ENCODE measurements at regions not wholly inside any gene's neighbourhood (a gene's known extent, or its start where the extent isn't known, plus 50 kb on each side); places are given as distances from the start of the nearest gene placed in this dataset.

DNA sequence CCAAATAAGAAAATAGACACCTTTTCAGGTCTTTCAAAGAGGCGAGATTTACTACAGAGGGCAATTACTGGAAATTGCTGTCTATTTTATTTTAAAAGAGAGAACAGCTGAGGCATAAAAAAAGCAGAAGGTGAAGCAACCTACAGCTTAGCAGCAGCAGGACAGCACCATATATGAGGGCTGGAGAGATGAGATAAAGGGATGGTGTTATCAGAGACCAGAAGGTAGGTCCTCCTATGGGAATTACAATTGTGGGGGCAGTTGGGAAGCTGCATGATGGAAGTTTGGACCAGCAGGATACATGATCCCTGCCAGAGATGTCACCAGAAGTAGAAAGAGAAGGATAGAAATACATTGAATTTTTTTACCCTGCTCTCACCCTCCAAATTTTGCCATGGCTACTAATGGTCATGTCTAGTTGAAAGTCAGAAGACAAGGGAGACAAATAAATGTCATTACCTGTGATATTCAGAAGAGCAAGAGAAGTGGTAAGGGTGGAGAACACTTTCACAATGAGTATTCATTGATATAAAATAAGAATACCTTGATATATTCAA lies 77.2 kb upstream of the CALCR start:
- DNase-seq (ENCODE audit: low read depth, low spot score) = no peak
- TF ChIP-seq, protein P1, sequence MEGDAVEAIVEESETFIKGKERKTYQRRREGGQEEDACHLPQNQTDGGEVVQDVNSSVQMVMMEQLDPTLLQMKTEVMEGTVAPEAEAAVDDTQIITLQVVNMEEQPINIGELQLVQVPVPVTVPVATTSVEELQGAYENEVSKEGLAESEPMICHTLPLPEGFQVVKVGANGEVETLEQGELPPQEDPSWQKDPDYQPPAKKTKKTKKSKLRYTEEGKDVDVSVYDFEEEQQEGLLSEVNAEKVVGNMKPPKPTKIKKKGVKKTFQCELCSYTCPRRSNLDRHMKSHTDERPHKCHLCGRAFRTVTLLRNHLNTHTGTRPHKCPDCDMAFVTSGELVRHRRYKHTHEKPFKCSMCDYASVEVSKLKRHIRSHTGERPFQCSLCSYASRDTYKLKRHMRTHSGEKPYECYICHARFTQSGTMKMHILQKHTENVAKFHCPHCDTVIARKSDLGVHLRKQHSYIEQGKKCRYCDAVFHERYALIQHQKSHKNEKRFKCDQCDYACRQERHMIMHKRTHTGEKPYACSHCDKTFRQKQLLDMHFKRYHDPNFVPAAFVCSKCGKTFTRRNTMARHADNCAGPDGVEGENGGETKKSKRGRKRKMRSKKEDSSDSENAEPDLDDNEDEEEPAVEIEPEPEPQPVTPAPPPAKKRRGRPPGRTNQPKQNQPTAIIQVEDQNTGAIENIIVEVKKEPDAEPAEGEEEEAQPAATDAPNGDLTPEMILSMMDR (IDR thresholded peaks at IDR 0.05; ENCODE audit: insufficient read depth, low read length, missing control alignments) = no peak
- CTCF ChIA-PET = no interaction called here
- POLR2A ChIA-PET = no interaction called here
- H3K4me3 ChIP-seq (ENCODE audit: low read depth, low read length) = no peak overlapping the region

- ChIA-PET POLR2A (no interaction called here), CTCF (no interaction called here)
- TF ChIP-seq, protein P1 (IDR thresholded peaks at IDR 0.05; ENCODE audit: insufficient read depth, low read length, missing control alignments) = no peak
- no peak overlapping the region for H3K4me3 ChIP-seq (ENCODE audit: low read depth, low read length)
- no peak for DNase-seq (ENCODE audit: low read depth, low spot score)
Measured at GRCh38 chr7:93646538-93646937, 72.0 kb upstream of the CALCR start.

GRCh38 chr7:93636276-93636675 lies 61.8 kb upstream of the CALCR start:
- no peak overlapping the region for H3K4me3 ChIP-seq (ENCODE audit: low read depth, low read length)
- POLR2A ChIA-PET = no interaction called here
- CTCF ChIA-PET = no interaction called here
- TF ChIP-seq, protein P1 (IDR thresholded peaks at IDR 0.05; ENCODE audit: insufficient read depth, low read length, missing control alignments) = no peak
- no peak for DNase-seq (ENCODE audit: low read depth, low spot score)

GRCh38 chr7:93632371-93632770 lies 57.8 kb upstream of the CALCR start:
- CTCF ChIA-PET = interaction anchor here (1.2 to 2.0 kb wide), 2 partner anchors 10 to 11 kb away, joined by 4 to 5 read pairs; no protein-coding TSS in a partner anchor
- H3K4me3 ChIP-seq (ENCODE audit: low read depth, low read length) = no peak overlapping the region
- POLR2A ChIA-PET = no interaction called here
- DNase-seq (ENCODE audit: low read depth, low spot score) = no peak
- TF ChIP-seq, protein P1 (IDR thresholded peaks at IDR 0.05; ENCODE audit: insufficient read depth, low read length, missing control alignments) = no peak

DNA sequence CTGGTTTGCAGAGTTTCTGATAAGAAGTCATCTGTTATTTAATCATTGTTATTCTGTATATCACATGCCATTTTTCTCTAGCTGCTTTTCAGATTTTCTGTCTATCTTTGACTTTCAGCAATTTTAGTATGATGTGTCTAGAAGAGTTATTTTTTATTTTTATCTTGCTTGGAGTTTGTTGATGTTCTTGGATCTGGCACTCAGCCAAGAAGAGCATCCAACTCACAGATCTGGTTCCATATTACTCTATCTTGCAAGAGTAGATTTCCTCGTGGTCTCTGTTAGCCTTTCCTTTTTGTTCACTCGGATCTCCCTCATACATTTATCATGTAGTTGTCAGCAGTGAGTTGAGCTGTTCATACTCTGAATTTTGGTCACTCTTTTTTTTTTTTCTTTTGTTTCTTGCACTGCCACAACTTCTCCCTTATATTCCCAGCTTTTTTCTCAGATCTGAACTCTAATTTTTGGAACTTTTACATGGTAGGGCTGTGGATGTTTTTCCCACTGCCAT lies 54.8 kb upstream of the CALCR start:
- H3K4me3 ChIP-seq (ENCODE audit: low read depth, low read length) = no peak overlapping the region
- ChIA-PET POLR2A (no interaction called here), CTCF (no interaction called here)
- TF ChIP-seq, protein P1 (IDR thresholded peaks at IDR 0.05; ENCODE audit: insufficient read depth, low read length, missing control alignments) = no peak
- DNase-seq (ENCODE audit: low read depth, low spot score) = no peak

GRCh38 chr7:93626869-93627268 lies 52.3 kb upstream of the CALCR start:
- TF ChIP-seq, protein P1 (IDR thresholded peaks at IDR 0.05; ENCODE audit: insufficient read depth, low read length, missing control alignments) = no peak
- DNase-seq (ENCODE audit: low read depth, low spot score) = no peak

More at GRCh38 chr7:93626869-93627268, 52.3 kb upstream of the CALCR start:
- H3K4me3 ChIP-seq (ENCODE audit: low read depth, low read length) = no peak overlapping the region
- ChIA-PET CTCF (no interaction called here), POLR2A (no interaction called here)

Measured in AG04449 (cell line).